SK-MEL-5 (cell line): ENCODE measurements at regions not wholly inside any gene's neighbourhood (a gene's known extent, or its start where the extent isn't known, plus 50 kb on each side); places are given as distances from the start of the nearest gene placed in this dataset.

Experiments used
- DNase-seq: peaks from one replicate; pipeline ENCODE4 v3.0.0-alpha.2; 2016; ENCODE audit warnings: low read depth, low spot score
- in situ Hi-C: cut with HindIII; loops from 2 replicates; pipeline ENCODE4 v1.10.0; 2016; ENCODE audit warnings: low sequenced_read_pairs, high pct_unique_total_duplicates, low pct_unique_long_range_greater_than_20kb

DNA sequence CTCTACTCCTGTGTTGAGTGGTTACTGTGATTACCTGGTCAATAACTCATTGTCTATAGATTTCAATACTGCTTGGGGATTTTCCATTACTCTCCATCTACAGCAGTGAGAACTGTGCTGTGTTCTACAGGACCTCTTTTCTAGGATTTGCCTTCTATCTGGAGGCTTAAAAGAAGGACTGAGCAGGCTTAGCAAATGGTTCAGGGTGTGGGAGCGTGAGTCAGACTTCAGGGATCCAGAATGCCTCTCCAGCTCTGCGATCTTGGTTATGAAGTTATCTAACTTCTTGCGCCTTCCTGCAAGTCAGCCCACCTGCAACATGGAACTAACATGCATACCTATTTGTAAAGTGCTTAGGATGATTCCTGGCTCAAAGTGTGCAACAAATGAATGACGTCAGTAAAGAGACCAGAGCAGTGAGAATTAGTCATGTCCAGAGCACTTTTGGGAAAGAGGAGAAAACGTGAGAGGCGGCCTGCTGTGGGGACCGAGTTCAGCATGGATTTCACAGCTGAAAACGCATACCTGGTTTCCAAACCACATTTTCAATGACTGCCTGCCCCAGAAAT, 610.1 kb upstream of the CDH4 start:
- DNase-seq, result no peak
- in situ Hi-C loops, result no loop called here

DNA sequence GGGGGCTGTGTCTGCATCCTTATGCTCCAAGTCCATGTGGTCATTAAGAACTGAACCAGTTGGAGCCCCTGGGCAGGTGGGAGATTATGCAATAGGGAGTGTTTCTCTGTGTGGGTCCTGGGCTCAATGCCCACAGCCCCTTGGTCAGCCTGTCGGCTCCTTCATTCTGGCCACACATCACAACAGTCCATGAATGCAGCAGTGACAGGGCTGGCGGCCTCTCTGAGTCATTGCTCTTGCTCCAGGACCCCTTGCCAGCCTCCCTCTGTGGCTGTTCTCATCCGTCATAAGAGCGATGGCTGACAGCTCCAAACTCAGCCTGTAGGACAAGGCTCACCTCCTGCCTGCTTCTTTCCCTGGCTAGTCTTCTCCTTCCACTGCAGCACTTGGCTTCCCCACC, 609.5 kb upstream of the CDH4 start:
- no peak for DNase-seq
- in situ Hi-C loops, result no loop called here

DNA sequence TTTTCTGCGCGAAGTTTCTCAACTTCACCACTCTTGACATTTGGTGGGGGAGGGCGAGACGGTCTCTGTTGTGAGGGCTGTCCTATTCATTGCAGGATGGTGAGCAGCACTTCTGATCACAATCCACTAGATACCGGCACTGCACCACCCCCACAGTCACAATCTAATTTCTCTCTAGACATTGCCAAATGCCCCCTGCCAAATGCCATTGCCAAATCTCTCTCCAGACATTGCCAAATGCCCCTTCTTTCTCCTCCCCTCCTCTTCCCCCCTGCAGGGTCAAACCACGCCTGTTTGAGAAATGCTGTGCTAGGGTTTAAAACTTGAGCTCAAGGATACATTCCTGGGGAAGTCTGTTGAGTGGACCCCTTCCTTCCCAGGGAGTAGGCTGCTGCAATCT, 603.5 kb upstream of the CDH4 start:
- in situ Hi-C loops, result no loop called here
- no peak for DNase-seq

DNA sequence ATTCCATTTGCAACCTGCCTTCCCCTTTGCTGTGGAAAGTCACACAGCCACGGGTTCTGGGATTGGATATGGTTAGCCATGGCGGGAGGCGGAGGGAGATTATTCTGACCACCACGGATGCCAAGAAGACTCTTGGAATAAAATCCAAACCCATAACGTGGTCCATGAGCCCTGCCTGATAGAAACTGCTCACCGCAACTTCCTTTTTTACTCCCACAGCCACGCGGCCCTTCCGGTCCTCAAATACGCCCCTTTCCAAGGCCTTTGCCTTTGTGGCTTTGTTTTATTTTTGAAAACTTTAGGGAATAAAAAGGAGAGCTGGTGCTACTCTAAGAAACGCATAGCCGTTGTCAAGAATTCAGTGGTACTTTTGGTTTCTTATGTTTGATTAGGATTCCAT, 602.5 kb upstream of the CDH4 start:
- no peak for DNase-seq
- in situ Hi-C loops, result no loop called here

DNA sequence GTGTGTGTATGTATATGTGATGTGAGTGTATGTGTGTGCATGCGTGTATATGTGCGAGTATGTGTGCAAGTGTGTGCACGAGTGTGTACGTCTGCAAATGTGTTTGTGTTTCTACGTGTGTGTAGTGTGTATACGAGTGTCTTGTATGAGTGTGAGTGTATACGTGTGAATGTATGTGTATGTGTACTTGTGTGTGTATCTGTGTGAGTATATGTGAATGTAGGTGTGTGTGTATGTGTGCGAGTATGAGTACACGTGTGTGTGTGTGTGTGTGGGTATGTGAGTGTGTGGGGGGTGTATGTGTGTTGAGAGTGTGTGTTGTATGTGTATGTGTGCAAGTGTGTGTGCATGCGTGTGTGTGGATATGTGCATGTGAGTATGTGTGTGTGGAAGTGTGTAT, 602.0 kb upstream of the CDH4 start:
- in situ Hi-C loops, result no loop called here
- DNase-seq, result no peak

DNA sequence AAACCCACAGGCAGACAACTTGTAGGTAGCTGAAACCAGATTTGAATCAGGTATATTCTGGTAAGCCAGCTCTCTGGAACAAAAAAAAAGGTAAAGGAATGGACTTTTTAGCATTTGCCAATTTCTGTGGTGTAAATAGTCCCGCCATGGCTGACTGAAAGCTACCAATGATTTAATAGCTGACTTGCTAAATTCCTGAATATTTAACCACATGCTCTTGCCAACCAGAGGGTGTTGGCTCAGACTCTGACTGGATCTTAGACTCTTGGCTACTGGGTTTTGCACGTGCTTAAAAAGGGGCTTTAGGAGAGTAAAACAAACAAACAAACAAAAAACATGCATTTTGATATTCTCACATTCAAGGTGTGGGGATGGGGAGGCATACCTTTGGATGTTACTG, 600.0 kb upstream of the CDH4 start:
- DNase-seq, result no peak
- in situ Hi-C loops, result no loop called here

DNA sequence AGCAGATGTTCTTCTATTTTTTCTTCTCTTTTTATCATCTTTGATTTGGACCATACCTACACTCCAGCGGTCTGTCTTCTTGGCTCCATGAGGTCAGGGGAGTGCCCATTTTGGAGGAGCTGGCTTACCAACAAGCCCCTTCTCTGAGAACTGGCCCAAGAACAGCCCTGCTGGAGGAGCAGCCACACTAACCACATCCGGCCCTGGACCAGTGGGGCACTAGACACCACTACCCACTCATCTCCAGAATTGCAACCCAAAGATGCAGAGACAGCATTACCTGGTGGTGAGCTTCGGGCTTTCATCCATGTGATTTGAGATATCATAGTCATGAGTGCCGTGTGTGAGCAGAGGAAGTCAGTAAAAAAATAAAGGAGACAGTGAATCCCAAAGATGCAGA, 599.4 kb upstream of the CDH4 start:
- in situ Hi-C loops, result no loop called here
- DNase-seq, result no peak

DNA sequence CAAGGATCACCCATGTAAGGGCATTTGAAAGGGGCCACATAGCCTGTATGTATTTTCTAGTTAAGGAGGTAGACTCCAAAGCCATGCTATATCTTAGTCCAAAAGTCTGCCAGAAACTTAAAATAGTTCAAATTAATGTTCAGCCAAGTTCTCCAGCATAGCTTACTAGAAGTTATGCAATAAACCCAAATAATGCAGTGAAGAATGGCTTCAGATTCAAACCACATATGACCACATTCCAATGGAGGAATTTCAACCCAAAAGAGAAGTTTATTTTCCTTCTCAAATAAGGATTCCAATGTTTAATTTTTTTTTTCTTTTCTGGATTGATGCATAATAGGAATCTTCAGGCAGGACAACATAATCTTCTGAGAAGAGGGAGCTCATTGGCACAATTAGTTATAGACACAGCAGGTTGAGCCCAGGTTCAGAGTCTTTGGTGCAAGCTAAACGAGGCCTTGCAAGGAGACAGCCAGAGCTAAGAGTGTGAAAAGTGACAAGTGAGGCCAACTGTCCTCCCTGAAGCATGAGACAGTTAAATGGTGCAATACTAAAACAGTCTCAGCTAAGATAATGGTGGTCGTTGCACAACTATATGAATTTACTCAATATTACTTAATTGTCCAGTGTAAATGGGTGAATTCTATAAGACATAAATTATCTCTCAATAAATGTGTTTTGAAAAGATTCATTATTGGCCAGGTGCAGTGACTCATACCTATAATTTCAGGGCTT, 598.8 kb upstream of the CDH4 start:
- in situ Hi-C loops, result no loop called here

DNA sequence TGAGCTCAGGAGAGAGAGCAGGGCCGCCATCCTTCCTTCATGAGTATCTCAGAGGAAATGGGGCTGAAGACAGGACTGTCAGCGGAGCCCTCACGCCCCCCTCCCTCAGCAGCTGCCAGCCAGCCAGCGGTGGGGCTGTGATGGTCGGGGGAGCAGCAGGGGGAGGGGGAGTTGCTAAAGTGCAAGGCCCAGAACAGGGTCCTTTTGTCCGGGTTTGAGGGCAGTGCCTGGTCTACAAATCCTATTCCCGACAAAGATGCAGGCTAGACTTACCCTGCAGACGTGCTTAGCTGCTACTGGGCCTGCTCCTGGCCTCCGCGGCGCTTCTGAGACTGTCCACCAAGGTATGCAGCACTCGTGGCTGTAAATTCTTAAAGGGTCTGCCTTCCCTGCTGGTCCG, 593.4 kb upstream of the CDH4 start:
- in situ Hi-C loops, result no loop called here
- DNase-seq, result no peak

More for the DNA sequence above, 598.8 kb upstream of the CDH4 start:
- no peak for DNase-seq

DNA sequence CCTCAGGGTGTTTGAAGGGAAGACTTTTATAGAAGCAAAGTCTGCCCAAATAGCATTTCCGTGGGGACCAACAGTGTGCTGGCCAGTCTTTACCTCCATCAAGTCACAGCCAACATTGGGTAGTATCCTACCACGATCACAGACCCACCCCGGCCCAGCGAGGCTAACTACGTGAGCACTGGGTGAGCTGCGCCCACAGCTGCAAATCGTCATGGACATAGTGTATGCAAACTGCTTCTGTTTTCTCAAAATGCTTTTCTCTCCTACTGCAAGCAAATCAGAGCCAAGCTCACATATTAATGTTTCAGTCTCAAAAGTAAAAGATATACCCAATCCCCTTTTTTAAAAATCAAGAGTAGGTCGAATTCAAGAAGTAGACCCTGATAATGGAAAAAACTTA, 592.8 kb upstream of the CDH4 start:
- DNase-seq, result no peak
- in situ Hi-C loops, result no loop called here

DNA sequence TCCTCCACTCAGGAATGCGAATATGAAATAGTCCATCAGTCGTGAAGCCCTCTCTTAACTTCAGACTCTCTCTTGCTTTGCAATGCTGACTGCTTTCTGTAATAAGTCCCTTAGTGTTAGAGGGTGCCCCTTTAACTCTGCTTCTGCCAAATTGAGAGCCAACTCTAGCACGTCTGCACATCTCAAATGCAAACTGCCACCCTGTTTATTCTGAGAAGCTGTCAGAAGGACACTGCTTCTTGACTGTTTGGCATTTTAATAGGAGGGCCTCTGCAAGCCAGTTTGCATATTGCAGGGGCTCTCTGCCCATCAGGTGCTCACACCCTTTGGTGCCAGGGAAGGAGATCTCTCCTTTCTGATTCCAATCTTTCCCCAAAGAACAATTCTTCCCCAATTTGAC, 589.8 kb upstream of the CDH4 start:
- DNase-seq, result no peak
- in situ Hi-C loops, result no loop called here

DNA sequence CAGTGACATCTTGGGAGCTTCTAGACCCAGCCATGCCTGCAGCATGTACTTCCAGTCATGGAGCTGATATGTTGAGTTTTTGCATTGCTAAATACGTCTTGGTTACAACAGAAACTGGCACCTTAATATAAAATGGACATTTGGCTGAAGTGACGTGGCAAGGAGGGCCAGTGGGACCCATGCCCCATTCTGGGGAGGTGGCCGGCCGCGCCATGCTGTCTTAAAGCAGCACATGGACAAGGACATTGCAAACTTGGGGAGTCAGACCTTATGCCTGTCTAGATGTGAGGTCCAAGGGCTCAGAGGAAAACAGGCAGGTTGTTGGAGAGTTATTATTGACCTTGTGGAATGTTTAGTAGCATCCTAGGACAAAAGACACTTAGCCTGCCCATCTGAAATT, 588.0 kb upstream of the CDH4 start:
- no peak for DNase-seq
- in situ Hi-C loops, result no loop called here

DNA sequence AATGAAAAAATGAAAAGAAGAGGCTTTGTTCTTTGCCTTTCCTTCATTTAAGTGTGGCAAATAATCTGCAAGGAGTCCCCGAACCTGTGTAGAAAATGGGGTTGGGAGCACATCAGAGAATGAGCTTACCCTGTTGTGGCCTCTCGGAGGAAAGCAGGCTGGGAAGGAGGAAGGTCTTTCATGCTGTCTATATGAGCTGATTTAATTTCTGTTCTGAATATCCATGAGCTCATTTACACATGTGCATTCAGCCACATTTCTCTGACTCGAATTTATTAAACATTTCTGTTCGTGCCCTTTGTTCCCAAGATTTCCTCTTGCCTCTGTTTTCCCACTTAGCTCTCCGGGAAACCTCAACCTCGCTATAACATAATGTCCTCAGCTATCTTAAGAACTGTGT, 584.4 kb upstream of the CDH4 start:
- in situ Hi-C loops, result no loop called here
- no peak for DNase-seq

DNA sequence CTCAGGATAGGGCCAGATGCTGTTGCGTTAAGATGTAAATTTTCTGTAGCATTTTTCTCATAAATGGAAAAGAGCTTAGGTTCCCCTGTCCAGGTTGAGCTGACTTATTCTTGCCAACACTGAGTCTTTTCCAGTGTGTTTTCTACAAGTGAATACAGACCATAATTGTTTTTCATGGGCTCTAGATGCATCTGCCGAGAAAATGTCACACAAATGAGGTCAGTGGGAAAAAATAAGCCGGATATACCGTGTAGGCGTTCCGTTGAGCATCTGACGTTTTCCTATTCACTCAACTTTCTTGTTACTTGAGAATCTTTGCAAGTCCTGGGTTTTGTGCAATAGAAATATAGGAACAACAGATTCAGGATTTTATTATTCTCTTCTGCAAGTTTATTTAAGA, 582.9 kb upstream of the CDH4 start:
- in situ Hi-C loops, result no loop called here
- DNase-seq, result no peak

DNA sequence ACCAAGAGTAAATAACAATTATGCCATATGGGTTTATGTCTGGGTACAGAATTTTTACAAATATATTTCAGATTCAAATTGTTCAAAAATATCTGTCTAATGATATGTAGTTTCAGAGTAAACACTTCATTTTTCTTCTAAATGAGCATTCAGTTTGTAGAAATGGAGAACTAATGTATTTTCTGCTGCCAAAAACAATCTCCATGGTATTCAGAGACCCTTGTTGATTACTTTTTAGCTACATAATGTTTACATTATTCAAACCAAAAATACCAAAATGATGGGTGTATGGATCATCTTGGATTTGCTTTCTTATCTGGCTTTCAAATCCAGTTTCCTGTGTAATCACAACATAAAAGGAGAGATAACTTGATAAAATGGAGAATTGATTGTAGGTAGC, 576.0 kb upstream of the CDH4 start:
- in situ Hi-C loops, result no loop called here
- no peak for DNase-seq

DNA sequence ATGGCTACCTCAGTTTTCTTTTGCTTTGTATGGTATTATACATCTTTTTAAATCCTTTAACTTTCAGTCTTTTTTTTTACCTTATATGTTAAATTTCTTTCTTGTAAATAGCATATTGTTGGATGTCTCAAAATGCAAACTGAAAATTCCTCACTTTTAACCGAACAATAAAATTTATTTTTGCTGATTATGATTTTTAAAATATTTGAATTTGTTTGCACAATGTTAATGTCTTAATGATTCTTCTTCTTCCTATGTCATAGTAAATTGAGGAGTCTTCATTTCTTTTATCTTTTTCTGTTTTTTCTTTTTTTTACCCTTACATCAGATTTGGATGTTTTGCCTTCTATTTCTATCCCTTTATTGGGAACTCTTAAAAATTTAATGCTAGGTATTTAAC, 574.2 kb upstream of the CDH4 start:
- in situ Hi-C loops, result no loop called here

DNA sequence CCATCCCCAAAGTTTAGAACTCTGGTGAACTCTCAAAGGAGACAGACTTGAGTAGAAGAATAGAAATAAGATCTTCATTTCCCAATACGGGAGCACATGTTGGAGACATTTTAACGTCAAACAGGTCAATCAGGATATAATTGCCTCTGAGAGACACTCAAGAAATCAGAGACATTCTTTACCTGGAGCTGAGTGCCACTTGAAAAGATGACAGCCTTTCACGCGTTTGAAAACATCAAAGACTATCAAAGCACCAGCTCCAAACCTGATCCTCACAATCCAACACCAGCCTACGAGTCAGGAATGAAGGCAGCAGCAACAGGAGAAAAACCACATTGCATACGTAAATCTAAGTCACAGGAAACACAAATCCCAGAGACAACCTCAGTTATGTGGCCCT, 571.5 kb upstream of the CDH4 start:
- in situ Hi-C loops, result no loop called here

More for the DNA sequence above, 574.2 kb upstream of the CDH4 start:
- DNase-seq, result no peak

DNA sequence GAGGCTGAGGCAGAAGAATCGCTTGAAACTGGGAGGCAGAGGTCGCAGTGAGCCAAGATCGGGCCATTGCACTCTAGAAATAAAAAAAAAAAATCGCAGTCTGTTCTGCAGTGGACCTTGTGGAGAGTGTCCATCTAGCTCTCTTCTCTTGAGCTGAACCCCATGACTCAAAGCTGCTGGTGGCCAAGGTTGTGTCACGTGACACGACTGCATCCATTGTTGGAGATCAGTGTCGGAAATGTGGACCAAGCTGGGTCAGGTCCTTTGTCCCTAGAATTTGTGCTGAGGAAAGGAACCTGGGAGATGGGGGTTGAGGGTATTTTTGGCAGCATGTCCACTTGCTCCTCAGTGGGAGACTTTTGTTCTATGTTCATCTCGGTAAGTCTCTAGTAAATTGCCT, 564.8 kb upstream of the CDH4 start:
- in situ Hi-C loops, result no loop called here
- DNase-seq, result no peak

More for the DNA sequence above, 571.5 kb upstream of the CDH4 start:
- no peak for DNase-seq

DNA sequence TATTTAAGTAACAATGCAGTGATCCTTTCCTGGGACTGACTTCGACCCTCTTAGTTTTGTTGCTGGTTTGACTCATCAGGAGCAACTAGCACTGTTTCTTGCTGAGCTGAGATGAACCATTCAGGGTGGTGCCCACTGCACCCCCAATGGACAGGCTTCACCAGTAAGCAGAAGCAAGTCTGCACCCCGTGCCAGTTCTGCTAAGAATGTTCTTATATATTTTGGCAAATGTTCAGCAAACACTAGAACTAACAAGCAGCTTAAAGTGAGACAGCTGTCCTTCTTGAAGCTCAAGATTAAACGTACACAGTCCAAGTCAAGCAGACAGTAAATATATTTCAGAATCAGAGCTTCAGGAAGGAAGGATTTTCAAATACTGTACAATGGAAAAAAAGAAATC, 561.3 kb upstream of the CDH4 start:
- DNase-seq, result no peak
- in situ Hi-C loops, result no loop called here
